ENCODE measurements at regions not wholly inside any gene's neighbourhood (a gene's known extent, or its start where the extent isn't known, plus 50 kb on each side); places are given as distances from the start of the nearest gene placed in this dataset.

DNA sequence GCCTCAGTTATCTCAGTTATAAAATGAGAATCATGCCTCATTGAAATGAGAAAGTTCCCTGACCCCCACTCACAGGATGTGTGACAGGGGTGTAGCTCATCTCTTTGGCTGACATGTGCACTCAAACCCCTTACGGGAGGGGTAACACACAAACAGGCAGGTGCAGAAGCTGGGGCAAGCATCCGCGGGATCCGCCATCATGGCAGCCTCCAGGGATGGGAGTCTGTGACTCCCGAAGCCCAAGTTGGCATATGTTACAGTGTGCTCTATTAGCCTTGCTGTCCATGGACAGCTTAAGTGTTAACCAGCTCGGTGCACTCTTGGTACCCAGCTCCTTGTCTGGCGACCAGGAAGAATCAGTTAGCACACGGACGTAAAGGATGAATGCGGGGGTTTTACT, 822.7 kb upstream of the SEMA6D start:
- H3K27ac ChIP-seq (ENCODE audit: low read depth in 2 of 2, low read length in 2 of 2): no peak overlapping the region
- H3K4me1 ChIP-seq (ENCODE audit: control insufficient read depth in 2 of 3, insufficient read depth in 2 of 3, low read depth in 1 of 3, low read length in 3 of 3): no peaks in the 10 kb centered on the region
- DNase-seq (peak in 1 of 5 donors; percentile 47), FAIRE-seq (no peak)
- intact Hi-C loops (cut with DNase I): no loop called here
- TF ChIP-seq, protein P1, sequence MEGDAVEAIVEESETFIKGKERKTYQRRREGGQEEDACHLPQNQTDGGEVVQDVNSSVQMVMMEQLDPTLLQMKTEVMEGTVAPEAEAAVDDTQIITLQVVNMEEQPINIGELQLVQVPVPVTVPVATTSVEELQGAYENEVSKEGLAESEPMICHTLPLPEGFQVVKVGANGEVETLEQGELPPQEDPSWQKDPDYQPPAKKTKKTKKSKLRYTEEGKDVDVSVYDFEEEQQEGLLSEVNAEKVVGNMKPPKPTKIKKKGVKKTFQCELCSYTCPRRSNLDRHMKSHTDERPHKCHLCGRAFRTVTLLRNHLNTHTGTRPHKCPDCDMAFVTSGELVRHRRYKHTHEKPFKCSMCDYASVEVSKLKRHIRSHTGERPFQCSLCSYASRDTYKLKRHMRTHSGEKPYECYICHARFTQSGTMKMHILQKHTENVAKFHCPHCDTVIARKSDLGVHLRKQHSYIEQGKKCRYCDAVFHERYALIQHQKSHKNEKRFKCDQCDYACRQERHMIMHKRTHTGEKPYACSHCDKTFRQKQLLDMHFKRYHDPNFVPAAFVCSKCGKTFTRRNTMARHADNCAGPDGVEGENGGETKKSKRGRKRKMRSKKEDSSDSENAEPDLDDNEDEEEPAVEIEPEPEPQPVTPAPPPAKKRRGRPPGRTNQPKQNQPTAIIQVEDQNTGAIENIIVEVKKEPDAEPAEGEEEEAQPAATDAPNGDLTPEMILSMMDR (IDR thresholded peaks at IDR 0.05; ENCODE audit: borderline replicate concordance, extremely low read depth, insufficient read depth): no peak
- H3K9ac ChIP-seq (ENCODE audit: low read length in 3 of 3): no peak overlapping the region
- H3K9me3 ChIP-seq (ENCODE audit: control insufficient read depth in 2 of 3, insufficient read depth in 1 of 3, low read length in 3 of 3): no peaks in the 10 kb centered on the region
- H3K27me3 ChIP-seq (ENCODE audit: control insufficient read depth, insufficient read depth, low read length): no peaks in the 10 kb centered on the region
- no peaks in the 10 kb centered on the region for H3K36me3 ChIP-seq (ENCODE audit: control insufficient read depth in 2 of 3, insufficient read depth in 3 of 3, low read length in 3 of 3)
- no peak overlapping the region for H3K4me3 ChIP-seq (ENCODE audit: low read length in 3 of 3)

DNA sequence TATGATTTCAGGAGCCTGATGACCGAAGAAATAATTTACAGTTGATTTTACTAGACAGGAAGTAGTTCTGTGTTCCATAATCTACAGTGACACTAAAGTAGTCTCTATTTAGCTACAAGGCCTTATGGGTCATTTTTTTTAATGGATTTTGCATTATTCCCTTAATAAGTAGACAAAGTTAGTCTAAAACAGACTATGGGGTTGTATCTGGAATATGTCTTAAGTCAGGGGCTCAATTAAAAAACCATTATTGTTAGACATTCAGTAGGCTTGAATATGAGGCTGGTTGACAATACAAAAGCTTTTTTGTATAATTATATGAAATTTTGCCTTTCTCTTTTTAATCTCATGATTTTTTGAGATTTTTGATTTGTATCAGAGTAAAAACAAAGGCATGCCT, 820.0 kb upstream of the SEMA6D start:
- Histone ChIP-seq H3K36me3 (ENCODE audit: control insufficient read depth in 2 of 3, insufficient read depth in 3 of 3, low read length in 3 of 3) (no peaks in the 10 kb centered on the region), H3K27ac (ENCODE audit: low read depth in 2 of 2, low read length in 2 of 2) (no peak overlapping the region), H3K4me1 (ENCODE audit: control insufficient read depth in 2 of 3, insufficient read depth in 2 of 3, low read depth in 1 of 3, low read length in 3 of 3) (no peaks in the 10 kb centered on the region), H3K27me3 (ENCODE audit: control insufficient read depth, insufficient read depth, low read length) (no peaks in the 10 kb centered on the region), H3K4me3 (ENCODE audit: low read length in 3 of 3) (no peak overlapping the region), H3K9me3 (ENCODE audit: control insufficient read depth in 2 of 3, insufficient read depth in 1 of 3, low read length in 3 of 3) (no peaks in the 10 kb centered on the region), H3K9ac (ENCODE audit: low read length in 3 of 3) (no peak overlapping the region)
- FAIRE-seq (no peak), DNase-seq (no peak)
- TF ChIP-seq, protein P1 (IDR thresholded peaks at IDR 0.05; ENCODE audit: borderline replicate concordance, extremely low read depth, insufficient read depth): no peak
- intact Hi-C loops (cut with DNase I): no loop called here

DNA sequence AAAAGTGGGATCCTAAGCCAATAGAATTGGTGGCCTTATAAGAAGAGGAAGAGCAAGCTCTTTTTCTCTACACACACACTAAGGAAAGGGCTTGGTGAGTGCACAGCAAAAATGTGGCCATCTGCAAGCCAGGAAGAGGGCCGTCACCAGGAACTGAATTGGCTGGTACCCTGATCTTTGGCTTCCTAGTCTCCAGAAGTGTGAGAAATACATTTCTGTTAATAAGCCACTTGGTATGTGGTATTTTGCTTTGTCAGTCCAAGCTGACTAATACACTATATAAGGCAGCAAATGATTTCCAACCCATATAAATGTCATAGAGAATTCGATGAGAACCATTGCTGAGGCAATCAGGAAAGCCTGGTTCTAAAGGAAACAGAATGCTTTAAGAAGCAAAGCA, 816.3 kb upstream of the SEMA6D start:
- Histone ChIP-seq H3K9ac (ENCODE audit: low read length in 3 of 3) (no peak overlapping the region), H3K36me3 (ENCODE audit: control insufficient read depth in 2 of 3, insufficient read depth in 3 of 3, low read length in 3 of 3) (no peaks in the 10 kb centered on the region), H3K27me3 (ENCODE audit: control insufficient read depth, insufficient read depth, low read length) (no peaks in the 10 kb centered on the region), H3K4me1 (ENCODE audit: control insufficient read depth in 2 of 3, insufficient read depth in 2 of 3, low read depth in 1 of 3, low read length in 3 of 3) (no peaks in the 10 kb centered on the region), H3K9me3 (ENCODE audit: control insufficient read depth in 2 of 3, insufficient read depth in 1 of 3, low read length in 3 of 3) (no peaks in the 10 kb centered on the region), H3K27ac (ENCODE audit: low read depth in 2 of 2, low read length in 2 of 2) (no peak overlapping the region), H3K4me3 (ENCODE audit: low read length in 3 of 3) (no peak overlapping the region)
- FAIRE-seq: no peak
- DNase-seq: no peak
- TF ChIP-seq, protein P1 (IDR thresholded peaks at IDR 0.05; ENCODE audit: borderline replicate concordance, extremely low read depth, insufficient read depth): no peak
- intact Hi-C loops (cut with DNase I): no loop called here

DNA sequence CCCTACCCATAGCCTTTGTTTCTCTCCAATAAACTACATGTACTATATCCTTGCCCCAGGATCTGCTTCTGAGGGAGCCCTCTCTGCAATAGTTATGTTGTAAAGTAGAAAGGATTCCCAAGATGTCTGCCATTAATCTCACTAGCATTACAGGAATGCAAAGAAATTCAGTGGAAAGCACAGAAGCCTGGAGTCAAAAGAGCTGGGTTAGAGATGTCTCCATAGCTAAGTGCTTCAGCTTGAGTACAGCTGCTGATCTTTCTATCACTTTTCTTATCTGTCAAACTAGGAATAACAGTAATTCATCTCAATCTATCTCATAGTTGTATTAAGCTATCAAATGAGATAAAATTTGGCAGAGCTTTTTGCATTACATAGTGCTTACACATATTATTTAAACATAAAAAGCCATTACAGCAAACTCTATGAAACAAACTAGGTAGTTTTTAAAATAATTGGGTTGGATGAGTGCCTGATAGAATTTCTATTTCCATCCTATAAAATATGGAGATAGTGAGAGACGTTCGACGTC, 799.5 kb upstream of the SEMA6D start:
- H3K4me3 ChIP-seq (ENCODE audit: low read length in 3 of 3): no peak overlapping the region
- TF ChIP-seq, protein P1 (IDR thresholded peaks at IDR 0.05; ENCODE audit: borderline replicate concordance, extremely low read depth, insufficient read depth): no peak
- H3K9me3 ChIP-seq (ENCODE audit: control insufficient read depth in 2 of 3, insufficient read depth in 1 of 3, low read length in 3 of 3): no peaks in the 10 kb centered on the region
- FAIRE-seq: no peak
- no peak overlapping the region for H3K27ac ChIP-seq (ENCODE audit: low read depth in 2 of 2, low read length in 2 of 2)
- H3K27me3 ChIP-seq (ENCODE audit: control insufficient read depth, insufficient read depth, low read length): no peaks in the 10 kb centered on the region
- H3K36me3 ChIP-seq (ENCODE audit: control insufficient read depth in 2 of 3, insufficient read depth in 3 of 3, low read length in 3 of 3): no peaks in the 10 kb centered on the region
- intact Hi-C loops (cut with DNase I): no loop called here
- DNase-seq: no peak
- no peak overlapping the region for H3K9ac ChIP-seq (ENCODE audit: low read length in 3 of 3)
- no peaks in the 10 kb centered on the region for H3K4me1 ChIP-seq (ENCODE audit: control insufficient read depth in 2 of 3, insufficient read depth in 2 of 3, low read depth in 1 of 3, low read length in 3 of 3)
